ENCODE measurements at regions not wholly inside any gene's neighbourhood (a gene's known extent, or its start where the extent isn't known, plus 50 kb on each side); places are given as distances from the start of the nearest gene placed in this dataset.
A peak's percentile ranks its signal among the peaks of the same experiment; 100 is the strongest.

- no peak for DNase-seq (ENCODE audit: low read depth)
Measured at GRCh38 chr13:72004246-72004645, 137.2 kb upstream of the DACH1 start.

GRCh38 chr13:71998223-71998622, 131.2 kb upstream of the DACH1 start:
- no peak for DNase-seq (ENCODE audit: low read depth)

- peak; percentile 13 for DNase-seq (ENCODE audit: low read depth)
Measured at GRCh38 chr13:71979616-71980015, 112.6 kb upstream of the DACH1 start.

GRCh38 chr13:71977028-71977427, 110.0 kb upstream of the DACH1 start:
- no peak for DNase-seq (ENCODE audit: low read depth)

- no peak for DNase-seq (ENCODE audit: low read depth)
Measured at GRCh38 chr13:71967990-71968389, 101.0 kb upstream of the DACH1 start.

GRCh38 chr13:71964491-71965100, 97.6 kb upstream of the DACH1 start:
- DNase-seq (ENCODE audit: low read depth): no peak

GRCh38 chr13:71962735-71963134, 95.7 kb upstream of the DACH1 start:
- no peak for DNase-seq (ENCODE audit: low read depth)

- no peak for DNase-seq (ENCODE audit: low read depth)
Measured at GRCh38 chr13:71962126-71962525, 95.1 kb upstream of the DACH1 start.

GRCh38 chr13:71949441-71949840, 82.4 kb upstream of the DACH1 start:
- DNase-seq (ENCODE audit: low read depth): no peak

- DNase-seq (ENCODE audit: low read depth): no peak
Measured at GRCh38 chr13:71939186-71939585, 72.2 kb upstream of the DACH1 start.

- DNase-seq (ENCODE audit: low read depth): peak; percentile 12
Measured at GRCh38 chr13:71935166-71935840, 68.3 kb upstream of the DACH1 start.

- DNase-seq (ENCODE audit: low read depth): no peak
Measured at GRCh38 chr13:71924931-71925330, 57.9 kb upstream of the DACH1 start.

- no peak for DNase-seq (ENCODE audit: low read depth)
Measured at GRCh38 chr13:71922194-71922593, 55.2 kb upstream of the DACH1 start.

All from renal cortical epithelial cell (primary cell).